ENCODE measurements at regions not wholly inside any gene's neighbourhood (a gene's known extent, or its start where the extent isn't known, plus 50 kb on each side); places are given as distances from the start of the nearest gene placed in this dataset.

DNA sequence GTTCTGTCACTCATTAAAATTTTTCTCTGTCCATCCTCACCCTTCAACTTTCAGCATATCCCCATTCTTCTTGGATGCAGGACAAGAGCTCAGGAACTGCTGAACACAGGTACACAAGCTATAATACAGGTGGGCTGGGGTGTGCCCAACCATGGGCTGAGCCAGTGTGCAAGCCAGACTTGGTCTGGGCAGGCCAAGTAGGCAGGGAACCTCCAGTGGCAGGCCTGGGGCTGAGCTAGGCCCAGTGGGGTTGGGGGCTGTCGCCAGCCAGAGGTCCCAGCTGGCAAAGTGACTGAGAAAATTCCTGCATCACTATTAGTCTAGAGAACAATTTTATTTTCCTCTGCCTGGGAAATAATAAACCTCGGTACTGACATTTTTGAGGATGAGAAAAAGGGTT lies 202.9 kb downstream of the LRRC3B start:
- TF ChIP-seq, protein P1, sequence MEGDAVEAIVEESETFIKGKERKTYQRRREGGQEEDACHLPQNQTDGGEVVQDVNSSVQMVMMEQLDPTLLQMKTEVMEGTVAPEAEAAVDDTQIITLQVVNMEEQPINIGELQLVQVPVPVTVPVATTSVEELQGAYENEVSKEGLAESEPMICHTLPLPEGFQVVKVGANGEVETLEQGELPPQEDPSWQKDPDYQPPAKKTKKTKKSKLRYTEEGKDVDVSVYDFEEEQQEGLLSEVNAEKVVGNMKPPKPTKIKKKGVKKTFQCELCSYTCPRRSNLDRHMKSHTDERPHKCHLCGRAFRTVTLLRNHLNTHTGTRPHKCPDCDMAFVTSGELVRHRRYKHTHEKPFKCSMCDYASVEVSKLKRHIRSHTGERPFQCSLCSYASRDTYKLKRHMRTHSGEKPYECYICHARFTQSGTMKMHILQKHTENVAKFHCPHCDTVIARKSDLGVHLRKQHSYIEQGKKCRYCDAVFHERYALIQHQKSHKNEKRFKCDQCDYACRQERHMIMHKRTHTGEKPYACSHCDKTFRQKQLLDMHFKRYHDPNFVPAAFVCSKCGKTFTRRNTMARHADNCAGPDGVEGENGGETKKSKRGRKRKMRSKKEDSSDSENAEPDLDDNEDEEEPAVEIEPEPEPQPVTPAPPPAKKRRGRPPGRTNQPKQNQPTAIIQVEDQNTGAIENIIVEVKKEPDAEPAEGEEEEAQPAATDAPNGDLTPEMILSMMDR (IDR thresholded peaks at IDR 0.05 in 8 of 11, conservative IDR thresholded peaks at IDR 0.05 in 3 of 11), result no peak
- no peak for TF ChIP-seq POLR2A (IDR thresholded peaks at IDR 0.05)
